ENCODE measurements at regions not wholly inside any gene's neighbourhood (a gene's known extent, or its start where the extent isn't known, plus 50 kb on each side); places are given as distances from the start of the nearest gene placed in this dataset.
A peak's percentile ranks its signal among the peaks of the same experiment; 100 is the strongest.

DNA sequence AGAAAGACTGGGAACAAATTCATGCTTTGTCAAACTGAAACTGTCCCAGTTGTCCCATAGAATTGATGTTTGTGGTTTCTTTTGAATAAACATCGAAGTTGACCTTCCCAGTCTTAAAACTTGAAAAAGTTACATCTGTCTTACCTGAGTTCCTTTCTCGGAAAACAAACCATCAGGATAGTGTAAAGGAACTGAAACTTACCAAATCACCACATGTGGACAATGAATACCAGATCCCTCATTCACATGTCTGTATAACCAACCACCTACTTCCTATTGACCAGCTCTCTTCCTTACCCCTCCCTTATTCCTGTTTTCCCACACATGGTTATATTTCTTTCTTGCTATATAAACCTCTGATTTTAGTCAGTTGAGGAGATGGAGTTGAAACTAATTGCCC is 791.7 kb upstream of the PCDH20 start:
- Histone ChIP-seq H2AFZ (ENCODE audit: low read length) (no peak overlapping the region), H3K36me3 (replicated peaks; ENCODE audit: insufficient read depth, low read length) (no peaks in the 10 kb centered on the region), H3K27me3 (replicated peaks; ENCODE audit: insufficient read depth, low read length) (no peaks in the 10 kb centered on the region), H3K9me3 (replicated peaks; ENCODE audit: insufficient read depth, low read length) (no peaks in the 10 kb centered on the region), H3K79me2 (ENCODE audit: low read length) (no peaks in the 10 kb centered on the region), H3K9ac (ENCODE audit: low read length) (no peak overlapping the region), H3K27ac (ENCODE audit: low read length) (peak overlapping the region; percentile 95; the same call in 1 of the 2 replicates), H4K20me1 (ENCODE audit: insufficient read depth, low read length) (no peaks in the 10 kb centered on the region), H3K9me2 (replicated peaks; ENCODE audit: insufficient read depth, low read length) (no peaks in the 10 kb centered on the region), H3F3A (ENCODE audit: insufficient read depth, low read length) (peaks cover 18% of the 10 kb centered on the region), H3K4me3 (ENCODE audit: low read length) (no peak overlapping the region), H3K4me2 (ENCODE audit: low read depth, low read length) (no peak overlapping the region), H3K4me1 (ENCODE audit: low read length) (peaks cover 14% of the 10 kb centered on the region)
- no peak for DNase-seq
- TF ChIP-seq EZH2phosphoT487 (IDR thresholded peaks at IDR 0.05; ENCODE audit: low read length), result no peak
- TF ChIP-seq EZH2 (optimal IDR thresholded peaks at IDR 0.05; ENCODE audit: low read depth, low read length), result no peak
- TF ChIP-seq, protein P1, sequence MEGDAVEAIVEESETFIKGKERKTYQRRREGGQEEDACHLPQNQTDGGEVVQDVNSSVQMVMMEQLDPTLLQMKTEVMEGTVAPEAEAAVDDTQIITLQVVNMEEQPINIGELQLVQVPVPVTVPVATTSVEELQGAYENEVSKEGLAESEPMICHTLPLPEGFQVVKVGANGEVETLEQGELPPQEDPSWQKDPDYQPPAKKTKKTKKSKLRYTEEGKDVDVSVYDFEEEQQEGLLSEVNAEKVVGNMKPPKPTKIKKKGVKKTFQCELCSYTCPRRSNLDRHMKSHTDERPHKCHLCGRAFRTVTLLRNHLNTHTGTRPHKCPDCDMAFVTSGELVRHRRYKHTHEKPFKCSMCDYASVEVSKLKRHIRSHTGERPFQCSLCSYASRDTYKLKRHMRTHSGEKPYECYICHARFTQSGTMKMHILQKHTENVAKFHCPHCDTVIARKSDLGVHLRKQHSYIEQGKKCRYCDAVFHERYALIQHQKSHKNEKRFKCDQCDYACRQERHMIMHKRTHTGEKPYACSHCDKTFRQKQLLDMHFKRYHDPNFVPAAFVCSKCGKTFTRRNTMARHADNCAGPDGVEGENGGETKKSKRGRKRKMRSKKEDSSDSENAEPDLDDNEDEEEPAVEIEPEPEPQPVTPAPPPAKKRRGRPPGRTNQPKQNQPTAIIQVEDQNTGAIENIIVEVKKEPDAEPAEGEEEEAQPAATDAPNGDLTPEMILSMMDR (IDR thresholded peaks at IDR 0.05; ENCODE audit: low read length), result no peak

DNA sequence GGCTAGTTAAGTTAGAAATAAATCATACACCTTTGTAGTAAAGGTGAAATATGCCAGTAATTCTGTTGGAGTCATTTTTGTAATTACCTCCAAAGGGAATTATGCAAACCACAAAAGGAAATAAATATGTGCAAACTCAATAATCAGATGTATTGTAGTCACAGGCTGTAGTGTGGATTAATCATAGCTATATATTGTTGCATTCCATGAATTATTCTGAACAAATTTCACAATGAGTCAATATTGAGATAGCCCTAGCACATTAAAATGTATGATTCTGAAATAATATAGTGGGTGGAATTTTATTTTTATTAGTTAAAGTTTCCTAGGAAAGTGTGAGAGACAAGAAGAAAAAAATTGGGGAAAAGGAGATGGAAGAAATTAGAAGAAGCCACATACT is 790.5 kb upstream of the PCDH20 start:
- Histone ChIP-seq H4K20me1 (ENCODE audit: insufficient read depth, low read length) (no peaks in the 10 kb centered on the region), H3K9me3 (replicated peaks; ENCODE audit: insufficient read depth, low read length) (no peaks in the 10 kb centered on the region), H3K79me2 (ENCODE audit: low read length) (no peaks in the 10 kb centered on the region), H3K9me2 (replicated peaks; ENCODE audit: insufficient read depth, low read length) (no peaks in the 10 kb centered on the region), H3K27me3 (replicated peaks; ENCODE audit: insufficient read depth, low read length) (no peaks in the 10 kb centered on the region), H3K4me3 (ENCODE audit: low read length) (no peak overlapping the region), H3K36me3 (replicated peaks; ENCODE audit: insufficient read depth, low read length) (no peaks in the 10 kb centered on the region), H2AFZ (ENCODE audit: low read length) (no peak overlapping the region), H3K27ac (ENCODE audit: low read length) (no peak overlapping the region), H3K4me1 (ENCODE audit: low read length) (peaks cover 14% of the 10 kb centered on the region), H3F3A (ENCODE audit: insufficient read depth, low read length) (peaks cover 18% of the 10 kb centered on the region), H3K4me2 (ENCODE audit: low read depth, low read length) (no peak overlapping the region), H3K9ac (ENCODE audit: low read length) (no peak overlapping the region)
- TF ChIP-seq EZH2phosphoT487 (IDR thresholded peaks at IDR 0.05; ENCODE audit: low read length) (no peak), EZH2 (optimal IDR thresholded peaks at IDR 0.05; ENCODE audit: low read depth, low read length) (no peak)
- TF ChIP-seq, protein P1 (IDR thresholded peaks at IDR 0.05; ENCODE audit: low read length), result no peak
- DNase-seq, result no peak

DNA sequence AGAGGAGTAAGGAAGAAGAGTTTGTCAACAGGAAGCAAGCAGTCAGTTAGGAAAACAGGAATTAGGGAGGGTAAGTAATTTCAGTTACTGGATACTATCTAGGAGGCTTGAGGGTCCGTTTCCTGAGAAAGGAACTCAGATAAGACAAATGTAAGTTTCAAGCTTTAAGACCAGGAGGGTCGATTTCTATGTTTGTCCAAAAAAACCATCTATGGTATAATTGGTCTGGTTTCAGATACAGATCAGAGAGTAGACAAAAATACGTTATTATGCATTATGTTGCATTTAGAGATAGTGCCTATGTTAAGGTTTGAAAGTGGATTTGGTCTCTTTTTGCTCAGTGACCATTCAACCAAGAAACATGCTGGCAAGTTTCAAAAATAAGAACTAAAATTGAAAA is 789.6 kb upstream of the PCDH20 start:
- no peak overlapping the region for H3K9ac ChIP-seq (ENCODE audit: low read length)
- H3K79me2 ChIP-seq (ENCODE audit: low read length), result no peaks in the 10 kb centered on the region
- no peak overlapping the region for H3K4me2 ChIP-seq (ENCODE audit: low read depth, low read length)
- H3K27me3 ChIP-seq (replicated peaks; ENCODE audit: insufficient read depth, low read length), result no peaks in the 10 kb centered on the region
- no peak overlapping the region for H3K4me3 ChIP-seq (ENCODE audit: low read length)
- no peaks in the 10 kb centered on the region for H4K20me1 ChIP-seq (ENCODE audit: insufficient read depth, low read length)
- H3K4me1 ChIP-seq (ENCODE audit: low read length), result peaks cover 14% of the 10 kb centered on the region
- H3K9me3 ChIP-seq (replicated peaks; ENCODE audit: insufficient read depth, low read length), result no peaks in the 10 kb centered on the region
- no peaks in the 10 kb centered on the region for H3K9me2 ChIP-seq (replicated peaks; ENCODE audit: insufficient read depth, low read length)
- H3F3A ChIP-seq (ENCODE audit: insufficient read depth, low read length), result peaks cover 18% of the 10 kb centered on the region
- no peak overlapping the region for H2AFZ ChIP-seq (ENCODE audit: low read length)
- no peak for TF ChIP-seq EZH2 (optimal IDR thresholded peaks at IDR 0.05; ENCODE audit: low read depth, low read length)
- TF ChIP-seq, protein P1 (IDR thresholded peaks at IDR 0.05; ENCODE audit: low read length), result no peak
- TF ChIP-seq EZH2phosphoT487 (IDR thresholded peaks at IDR 0.05; ENCODE audit: low read length), result no peak
- no peak overlapping the region for H3K27ac ChIP-seq (ENCODE audit: low read length)
- no peak for DNase-seq
- H3K36me3 ChIP-seq (replicated peaks; ENCODE audit: insufficient read depth, low read length), result no peaks in the 10 kb centered on the region

Measured in MM.1S (cell line).